ENCODE measurements at regions not wholly inside any gene's neighbourhood (a gene's known extent, or its start where the extent isn't known, plus 50 kb on each side); places are given as distances from the start of the nearest gene placed in this dataset.

GRCh38 chr7:113825832-113826231 lies 93.0 kb downstream of the PPP1R3A start:
- in situ Hi-C loops (cut with HindIII; ENCODE audit: low pct_unique_long_range_greater_than_20kb, low sequenced_read_pairs): no loop called here
- DNase-seq (ENCODE audit: low read depth in 1 of 2, low spot score in 1 of 2): no peak
- no peak for TF ChIP-seq JUND (IDR thresholded peaks at IDR 0.05; ENCODE audit: low read depth)

DNA sequence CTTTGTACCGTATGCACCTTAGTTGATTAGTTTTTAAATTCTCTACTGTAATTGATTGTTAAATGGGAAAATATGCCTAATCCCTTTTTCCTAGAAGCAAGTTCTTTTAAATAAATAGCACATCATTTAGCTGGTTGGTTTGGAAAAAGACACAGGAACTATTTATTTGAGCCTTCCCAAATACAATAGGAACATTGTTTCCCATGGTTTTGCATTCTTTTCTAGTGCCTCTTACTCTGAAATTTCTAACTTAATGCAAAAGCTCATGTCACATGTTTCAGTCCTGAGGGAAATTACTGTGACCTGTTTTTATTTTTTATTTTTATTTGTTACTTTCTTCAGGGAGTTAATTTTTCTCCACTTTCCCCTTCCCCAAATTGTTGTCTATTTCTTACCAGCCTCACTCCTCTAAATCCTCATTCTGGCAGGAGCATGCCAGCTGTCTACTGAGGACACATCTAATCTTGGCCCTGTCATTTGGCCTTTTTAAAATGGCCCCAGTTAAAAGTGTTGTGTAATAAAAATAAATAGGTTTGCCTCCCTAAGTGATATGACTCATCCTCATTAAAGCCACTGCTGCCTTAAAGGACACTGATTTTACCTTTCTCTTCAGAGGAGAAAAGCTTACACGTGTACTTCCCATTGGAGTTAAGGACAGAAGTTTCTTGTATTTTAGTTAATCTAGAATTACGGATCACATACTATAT lies 94.5 kb downstream of the PPP1R3A start:
- TF ChIP-seq JUND (IDR thresholded peaks at IDR 0.05; ENCODE audit: low read depth): no peak
- DNase-seq (ENCODE audit: low read depth in 1 of 2, low spot score in 1 of 2): no peak
- in situ Hi-C loops (cut with HindIII; ENCODE audit: low pct_unique_long_range_greater_than_20kb, low sequenced_read_pairs): no loop called here

DNA sequence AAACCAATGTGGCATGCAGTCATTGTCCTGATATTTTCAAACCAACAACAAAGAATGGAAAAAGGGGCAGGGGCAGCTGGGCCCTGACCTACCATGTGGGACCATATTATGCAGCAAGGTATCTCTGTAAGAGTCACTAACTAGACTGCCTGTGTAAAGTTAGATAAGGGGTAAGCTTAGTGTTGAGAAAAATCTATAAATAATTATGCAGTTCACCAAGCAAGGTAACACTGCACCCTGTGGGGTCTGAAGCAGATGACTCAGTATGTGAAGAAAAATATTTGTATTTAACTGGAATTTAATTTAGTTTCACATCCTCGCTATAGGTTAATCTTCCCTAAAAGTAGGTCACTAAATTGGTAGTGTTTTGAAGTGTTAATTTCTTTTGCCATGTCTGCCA lies 99.3 kb downstream of the PPP1R3A start:
- in situ Hi-C loops (cut with HindIII; ENCODE audit: low pct_unique_long_range_greater_than_20kb, low sequenced_read_pairs): no loop called here
- TF ChIP-seq JUND (IDR thresholded peaks at IDR 0.05; ENCODE audit: low read depth): no peak
- DNase-seq (ENCODE audit: low read depth in 1 of 2, low spot score in 1 of 2): no peak

DNA sequence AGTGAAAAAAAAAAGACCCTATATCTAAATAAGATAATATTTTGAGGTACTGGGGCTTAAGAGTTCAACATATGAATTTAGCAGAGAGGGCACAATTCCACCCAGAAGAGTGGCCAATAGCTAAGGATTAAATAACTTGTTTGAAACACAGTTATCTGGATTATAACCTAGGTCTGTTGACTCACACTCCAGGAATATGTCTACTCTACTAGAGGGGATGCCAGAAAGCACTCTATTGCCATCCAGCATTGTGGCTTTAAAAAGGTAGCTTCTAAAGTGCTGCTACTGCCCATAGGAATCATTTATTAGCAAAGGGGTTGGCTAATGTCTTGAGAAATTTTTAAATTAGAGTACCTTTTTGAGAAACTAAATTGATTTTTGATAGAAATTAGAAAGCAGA lies 102.2 kb downstream of the PPP1R3A start:
- DNase-seq (ENCODE audit: low read depth in 1 of 2, low spot score in 1 of 2): no peak
- no peak for TF ChIP-seq JUND (IDR thresholded peaks at IDR 0.05; ENCODE audit: low read depth)
- in situ Hi-C loops (cut with HindIII; ENCODE audit: low pct_unique_long_range_greater_than_20kb, low sequenced_read_pairs): no loop called here

DNA sequence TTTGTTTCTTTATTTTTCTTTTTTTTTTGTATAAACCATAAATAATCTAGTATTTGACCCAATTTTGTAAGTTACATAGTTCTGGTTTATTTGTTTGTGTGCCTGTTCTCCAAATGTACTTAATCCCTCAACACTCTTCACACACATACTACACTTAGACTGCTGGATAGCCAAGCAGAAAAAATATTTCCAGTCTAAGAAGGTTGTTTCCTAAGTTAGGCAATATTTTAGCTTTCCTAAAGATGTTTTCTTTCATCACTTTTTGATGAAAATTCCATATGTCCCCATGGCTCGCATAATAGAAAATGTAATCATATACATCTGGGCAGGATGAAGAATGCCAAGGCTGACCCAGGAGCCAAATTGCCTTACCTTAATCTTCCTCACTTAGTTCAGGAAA lies 105.3 kb downstream of the PPP1R3A start:
- no peak for DNase-seq (ENCODE audit: low read depth in 1 of 2, low spot score in 1 of 2)
- in situ Hi-C loops (cut with HindIII; ENCODE audit: low pct_unique_long_range_greater_than_20kb, low sequenced_read_pairs): no loop called here
- TF ChIP-seq JUND (IDR thresholded peaks at IDR 0.05; ENCODE audit: low read depth): no peak

- no peak for TF ChIP-seq JUND (IDR thresholded peaks at IDR 0.05; ENCODE audit: low read depth)
- in situ Hi-C loops (cut with HindIII; ENCODE audit: low pct_unique_long_range_greater_than_20kb, low sequenced_read_pairs): no loop called here
Observed at GRCh38 chr7:113812591-113813255, 106.1 kb downstream of the PPP1R3A start.

GRCh38 chr7:113810080-113810744 lies 108.6 kb downstream of the PPP1R3A start:
- TF ChIP-seq JUND (IDR thresholded peaks at IDR 0.05; ENCODE audit: low read depth): no peak
- no peak for DNase-seq (ENCODE audit: low read depth in 1 of 2, low spot score in 1 of 2)
- in situ Hi-C loops (cut with HindIII; ENCODE audit: low pct_unique_long_range_greater_than_20kb, low sequenced_read_pairs): no loop called here

More at GRCh38 chr7:113812591-113813255, 106.1 kb downstream of the PPP1R3A start:
- no peak for DNase-seq (ENCODE audit: low read depth in 1 of 2, low spot score in 1 of 2)

DNA sequence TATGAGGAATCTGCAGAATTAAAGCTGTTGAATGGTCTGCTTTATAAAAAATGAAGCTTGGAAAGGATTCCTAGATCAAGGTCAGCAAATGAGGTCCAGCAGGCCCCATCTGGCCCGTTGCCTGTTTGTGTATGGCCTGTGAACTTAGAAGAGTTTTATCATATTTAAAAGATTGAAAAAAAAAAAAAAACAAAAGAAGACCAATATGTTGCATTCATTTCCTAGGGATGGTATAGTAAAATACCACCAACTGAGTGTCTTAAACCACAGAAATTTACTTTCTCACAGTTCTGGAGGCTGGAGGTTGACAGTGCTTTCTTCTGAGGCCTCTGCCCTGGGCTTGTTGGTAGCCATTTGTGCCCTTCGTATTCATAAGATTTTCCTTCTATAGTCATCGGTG lies 109.2 kb downstream of the PPP1R3A start:
- no peak for DNase-seq (ENCODE audit: low read depth in 1 of 2, low spot score in 1 of 2)
- no peak for TF ChIP-seq JUND (IDR thresholded peaks at IDR 0.05; ENCODE audit: low read depth)

DNA sequence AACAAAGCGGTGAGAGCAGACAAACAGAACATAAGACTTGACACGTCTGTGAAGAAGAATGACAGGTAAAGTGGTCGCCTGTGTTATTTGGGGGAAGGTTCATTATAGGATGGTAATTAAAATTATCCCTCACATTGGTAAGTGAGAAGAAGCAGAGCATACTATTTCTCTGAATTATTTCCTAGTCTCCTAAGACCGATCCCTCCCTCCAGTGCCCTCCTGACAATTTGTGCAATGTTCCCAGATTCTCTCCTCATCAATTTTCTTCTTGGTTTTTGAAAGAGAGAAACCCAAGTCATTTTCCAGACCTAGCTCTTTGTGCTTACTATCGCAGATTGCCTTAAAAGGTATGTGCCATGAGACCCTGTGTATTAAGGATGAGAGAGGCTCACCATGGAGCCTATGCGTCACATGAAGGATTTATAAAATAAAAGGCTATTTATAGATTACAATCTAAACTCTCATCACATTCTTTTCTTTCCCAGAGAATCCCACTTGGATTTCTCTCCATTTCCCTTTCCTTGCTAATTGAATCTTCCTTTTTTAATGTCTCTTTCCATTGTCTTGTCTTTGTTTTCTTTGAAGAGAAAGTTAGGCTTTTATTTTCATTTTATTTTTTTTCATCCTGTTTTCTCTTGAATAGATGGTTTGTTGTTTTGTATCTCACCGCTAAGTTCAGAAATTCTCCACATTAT lies 112.0 kb downstream of the PPP1R3A start:
- DNase-seq (ENCODE audit: low read depth in 1 of 2, low spot score in 1 of 2): no peak
- in situ Hi-C loops (cut with HindIII; ENCODE audit: low pct_unique_long_range_greater_than_20kb, low sequenced_read_pairs): no loop called here
- no peak for TF ChIP-seq JUND (IDR thresholded peaks at IDR 0.05; ENCODE audit: low read depth)

More for the DNA sequence above, 109.2 kb downstream of the PPP1R3A start:
- in situ Hi-C loops (cut with HindIII; ENCODE audit: low pct_unique_long_range_greater_than_20kb, low sequenced_read_pairs): no loop called here

DNA sequence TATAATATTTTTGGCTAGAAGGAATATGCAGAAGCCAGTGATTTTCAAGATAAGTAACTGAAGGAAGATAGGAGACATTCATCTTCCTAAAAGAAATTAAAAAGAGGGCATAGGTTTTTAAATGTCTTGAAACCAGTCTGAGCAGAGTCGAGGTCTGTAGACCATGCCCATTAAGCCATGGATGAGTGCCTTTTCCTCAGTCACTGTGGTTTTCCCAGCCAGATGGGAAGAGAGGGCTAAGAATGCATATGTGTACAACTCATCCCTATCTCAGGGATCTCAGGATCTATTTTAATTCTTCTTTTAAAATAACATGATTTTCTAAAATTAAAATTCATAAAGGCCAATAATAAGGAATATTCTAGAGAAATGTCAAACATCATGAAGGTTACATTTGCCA lies 112.8 kb downstream of the PPP1R3A start:
- no peak for TF ChIP-seq JUND (IDR thresholded peaks at IDR 0.05; ENCODE audit: low read depth)
- in situ Hi-C loops (cut with HindIII; ENCODE audit: low pct_unique_long_range_greater_than_20kb, low sequenced_read_pairs): no loop called here
- no peak for DNase-seq (ENCODE audit: low read depth in 1 of 2, low spot score in 1 of 2)

DNA sequence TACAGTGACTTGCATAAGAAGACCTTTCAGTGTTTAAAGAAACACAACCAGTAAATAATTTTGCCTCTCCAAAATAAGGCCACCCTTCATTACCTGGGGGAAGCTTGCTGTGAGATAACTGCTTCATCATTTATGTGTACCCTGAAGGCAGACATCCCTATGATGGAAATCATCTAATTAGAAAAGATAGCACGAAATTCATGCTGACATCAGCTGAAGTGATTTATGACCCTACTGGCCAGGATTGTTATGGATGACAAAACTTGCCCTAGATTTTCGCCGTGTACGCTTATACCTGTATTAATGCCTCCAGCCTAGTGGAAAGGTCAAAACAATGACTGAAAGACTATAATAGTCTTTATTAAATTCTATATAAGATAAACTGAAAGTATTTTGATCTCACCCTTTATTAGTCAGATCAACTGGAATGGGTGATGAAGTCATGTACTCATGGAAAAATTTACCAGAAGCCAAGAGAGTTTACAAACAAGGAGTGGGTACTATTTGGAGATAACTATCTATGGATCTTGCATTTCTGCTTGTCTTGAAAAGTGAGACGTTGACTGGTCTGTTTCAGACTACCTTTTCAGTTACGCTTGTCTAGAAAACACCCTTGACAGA lies 114.2 kb downstream of the PPP1R3A start:
- in situ Hi-C loops (cut with HindIII; ENCODE audit: low pct_unique_long_range_greater_than_20kb, low sequenced_read_pairs): no loop called here
- no peak for DNase-seq (ENCODE audit: low read depth in 1 of 2, low spot score in 1 of 2)
- no peak for TF ChIP-seq JUND (IDR thresholded peaks at IDR 0.05; ENCODE audit: low read depth)

- no peak for DNase-seq (ENCODE audit: low read depth in 1 of 2, low spot score in 1 of 2)
- in situ Hi-C loops (cut with HindIII; ENCODE audit: low pct_unique_long_range_greater_than_20kb, low sequenced_read_pairs): no loop called here
- TF ChIP-seq JUND (IDR thresholded peaks at IDR 0.05; ENCODE audit: low read depth): no peak
Observed at GRCh38 chr7:113801751-113802150, 117.1 kb downstream of the PPP1R3A start.
